WERI-Rb-1 (cell line): ENCODE measurements at regions not wholly inside any gene's neighbourhood (a gene's known extent, or its start where the extent isn't known, plus 50 kb on each side); places are given as distances from the start of the nearest gene placed in this dataset.

Experiments used
- DNase-seq: peaks from one replicate; pipeline ENCODE4 v3.0.0-alpha.2; 2020
- H3K27ac ChIP-seq: fragments of 250-450 bp; sonication (Bioruptor Pico); 2 replicates; pipeline ENCODE4 v1.5.1; 2020; ENCODE audit warnings: mild to moderate bottlenecking, moderate library complexity
- H3K27me3 ChIP-seq: fragments of 250-450 bp; sonication (Bioruptor Pico); 2 replicates; pipeline ENCODE4 v1.5.1; 2021; ENCODE audit warnings: mild to moderate bottlenecking, low read depth, moderate library complexity; ENCODE audit not compliant: insufficient read depth, severe bottlenecking
- H3K36me3 ChIP-seq: fragments of 250-450 bp; sonication (Bioruptor Pico); 2 replicates; pipeline ENCODE4 v1.5.1; 2020; ENCODE audit warnings: mild to moderate bottlenecking, moderate library complexity
- H3K4me3 ChIP-seq: 2 replicates; pipeline ENCODE4 v1.5.1; 2011; ENCODE audit warnings: low read depth, mild to moderate bottlenecking, control low read depth, low read length
- H3K9me3 ChIP-seq: fragments of 250-450 bp; sonication (Bioruptor Pico); 2 replicates; pipeline ENCODE4 v1.5.1; 2021; ENCODE audit warnings: mild to moderate bottlenecking, moderate library complexity; ENCODE audit not compliant: severe bottlenecking
- CTCF ChIP-seq: IDR thresholded peaks from 2 replicates; pipeline ENCODE4 v1.5.1; 2011; ENCODE audit warnings: low read depth, mild to moderate bottlenecking, control low read depth, inconsistent platforms, low read length

- no peaks in the 10 kb centered on the region for H3K36me3 ChIP-seq
- H3K4me3 ChIP-seq = no peak overlapping the region
- H3K27me3 ChIP-seq = no peaks in the 10 kb centered on the region
- no peak overlapping the region for H3K27ac ChIP-seq
- no peaks in the 10 kb centered on the region for H3K9me3 ChIP-seq
- no peak for TF ChIP-seq CTCF
- DNase-seq = no peak
Observed at GRCh38 chr18:67279988-67280387, 236.5 kb downstream of the DSEL start.

GRCh38 chr18:67278984-67279383, 237.5 kb downstream of the DSEL start:
- Histone ChIP-seq H3K4me3 (no peak overlapping the region), H3K36me3 (no peaks in the 10 kb centered on the region), H3K9me3 (no peaks in the 10 kb centered on the region), H3K27ac (no peak overlapping the region), H3K27me3 (no peaks in the 10 kb centered on the region)
- DNase-seq = no peak
- TF ChIP-seq CTCF = no peak

- TF ChIP-seq CTCF = no peak
Observed at GRCh38 chr18:67276638-67277037, 239.9 kb downstream of the DSEL start.

GRCh38 chr18:67273288-67273687, 243.2 kb downstream of the DSEL start:
- H3K4me3 ChIP-seq = no peak overlapping the region
- no peak for TF ChIP-seq CTCF
- H3K27me3 ChIP-seq = no peaks in the 10 kb centered on the region
- DNase-seq = no peak
- no peaks in the 10 kb centered on the region for H3K36me3 ChIP-seq
- no peak overlapping the region for H3K27ac ChIP-seq
- no peaks in the 10 kb centered on the region for H3K9me3 ChIP-seq

More at GRCh38 chr18:67276638-67277037, 239.9 kb downstream of the DSEL start:
- H3K36me3 ChIP-seq = no peaks in the 10 kb centered on the region
- no peak overlapping the region for H3K4me3 ChIP-seq
- no peak for DNase-seq
- H3K9me3 ChIP-seq = no peaks in the 10 kb centered on the region
- no peaks in the 10 kb centered on the region for H3K27me3 ChIP-seq
- no peak overlapping the region for H3K27ac ChIP-seq

- no peak overlapping the region for H3K27ac ChIP-seq
- H3K27me3 ChIP-seq = no peaks in the 10 kb centered on the region
- H3K36me3 ChIP-seq = no peaks in the 10 kb centered on the region
- H3K9me3 ChIP-seq = no peaks in the 10 kb centered on the region
- DNase-seq = no peak
- H3K4me3 ChIP-seq = no peak overlapping the region
- no peak for TF ChIP-seq CTCF
Observed at GRCh38 chr18:67269206-67269605, 247.3 kb downstream of the DSEL start.

- H3K36me3 ChIP-seq = no peaks in the 10 kb centered on the region
- no peak overlapping the region for H3K4me3 ChIP-seq
- H3K27me3 ChIP-seq = no peaks in the 10 kb centered on the region
- TF ChIP-seq CTCF = no peak
- no peaks in the 10 kb centered on the region for H3K9me3 ChIP-seq
- H3K27ac ChIP-seq = no peak overlapping the region
- DNase-seq = no peak
Observed at GRCh38 chr18:67268530-67268929, 248.0 kb downstream of the DSEL start.
